GM18909 (cell line): ENCODE measurements at regions not wholly inside any gene's neighbourhood (a gene's known extent, or its start where the extent isn't known, plus 50 kb on each side); places are given as distances from the start of the nearest gene placed in this dataset.

Experiments used
- ATAC-seq: cut with Tn5 transposase; IDR thresholded peaks from one replicate; pipeline ENCODE4 v1.9.1; 2021; ENCODE audit warnings: mild to moderate bottlenecking; ENCODE audit not compliant: unreplicated experiment, poor library complexity

- no peak for ATAC-seq
These were observed 138.3 kb upstream of the PLET1 start for GRCh38 chr11:112398798-112399478.

DNA sequence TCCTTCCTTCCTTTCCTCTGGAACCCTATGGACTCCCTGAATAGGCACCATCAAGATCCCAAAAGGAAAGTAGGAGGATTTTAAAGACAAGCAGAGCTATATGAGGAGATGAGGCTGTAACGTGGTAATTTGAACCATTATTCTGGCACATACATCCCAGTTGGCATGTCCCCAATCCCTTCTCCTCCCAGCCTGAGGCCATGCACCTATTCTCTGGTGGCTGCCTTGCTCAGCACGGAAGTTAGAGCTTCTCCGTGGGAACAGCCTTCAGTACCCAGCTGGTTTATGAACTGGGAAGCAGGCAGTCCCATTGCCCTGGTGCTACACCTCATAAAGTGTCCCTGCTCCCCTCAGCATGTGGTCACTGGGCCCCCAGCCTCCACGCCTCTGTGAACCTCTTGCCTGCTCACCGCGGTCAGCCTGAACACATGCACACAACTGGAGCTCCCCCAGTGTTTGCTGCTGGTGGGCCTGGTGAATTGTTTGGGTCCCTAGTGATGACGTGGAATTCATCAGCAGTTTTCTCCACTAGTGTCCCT, 139.9 kb upstream of the PLET1 start:
- ATAC-seq = no peak

DNA sequence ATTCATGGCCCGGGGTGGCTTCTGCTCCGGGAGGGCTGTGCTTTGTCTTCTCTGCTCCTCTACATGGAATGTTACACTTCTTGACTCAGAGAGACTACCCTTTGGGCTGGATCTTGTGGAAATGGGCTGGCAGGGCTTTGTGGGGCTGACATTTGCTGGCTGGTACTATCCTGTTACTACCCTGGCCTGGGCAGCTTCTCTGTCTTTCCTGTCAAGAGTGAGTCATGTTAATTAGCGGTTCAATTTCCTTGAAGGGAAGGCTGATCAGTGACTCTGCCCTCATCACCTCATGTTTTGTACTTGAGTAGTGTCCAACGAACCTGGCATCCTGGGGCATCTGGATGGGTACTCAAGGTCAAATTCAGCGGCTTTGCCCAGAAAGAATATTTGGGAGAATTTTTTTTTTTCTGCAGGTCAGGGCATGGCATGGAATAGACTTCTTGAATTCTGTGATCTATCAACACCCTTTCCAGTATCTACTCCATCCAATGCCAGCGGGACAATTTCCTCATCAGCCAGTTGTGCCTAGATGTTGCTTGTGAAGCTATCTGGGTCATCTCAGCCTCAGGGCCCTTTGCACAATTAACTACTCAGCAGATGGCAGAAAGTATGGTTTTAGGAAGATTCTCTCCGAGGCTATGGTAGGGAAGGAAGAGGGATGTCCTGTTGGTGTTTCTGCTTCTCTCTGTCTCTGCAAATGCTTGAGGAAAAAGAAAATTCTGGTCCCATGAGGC, 140.5 kb upstream of the PLET1 start:
- no peak for ATAC-seq

- ATAC-seq = no peak
These were observed 142.8 kb upstream of the PLET1 start for GRCh38 chr11:112403432-112403831.

DNA sequence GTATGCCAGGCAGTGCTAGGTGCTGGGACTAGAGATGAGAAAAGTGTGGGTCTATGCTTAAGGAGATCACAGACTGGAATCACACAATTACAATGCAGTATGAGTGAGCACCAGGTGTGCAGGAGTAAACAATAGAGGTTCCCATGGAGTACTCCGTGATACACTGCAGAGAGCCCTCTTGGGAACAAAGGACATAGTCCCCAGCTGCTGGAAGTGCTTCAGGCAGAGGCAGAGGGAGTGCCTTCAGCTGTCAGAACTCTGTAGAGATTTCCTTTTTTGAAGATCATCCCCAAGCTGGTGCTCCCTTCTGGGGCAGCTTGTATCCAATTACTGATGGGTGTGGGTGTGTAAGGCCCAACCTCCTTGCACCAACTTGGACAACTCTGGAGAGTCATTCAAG, 143.5 kb upstream of the PLET1 start:
- ATAC-seq = no peak

GRCh38 chr11:112408517-112408916, 147.9 kb upstream of the PLET1 start:
- no peak for ATAC-seq

DNA sequence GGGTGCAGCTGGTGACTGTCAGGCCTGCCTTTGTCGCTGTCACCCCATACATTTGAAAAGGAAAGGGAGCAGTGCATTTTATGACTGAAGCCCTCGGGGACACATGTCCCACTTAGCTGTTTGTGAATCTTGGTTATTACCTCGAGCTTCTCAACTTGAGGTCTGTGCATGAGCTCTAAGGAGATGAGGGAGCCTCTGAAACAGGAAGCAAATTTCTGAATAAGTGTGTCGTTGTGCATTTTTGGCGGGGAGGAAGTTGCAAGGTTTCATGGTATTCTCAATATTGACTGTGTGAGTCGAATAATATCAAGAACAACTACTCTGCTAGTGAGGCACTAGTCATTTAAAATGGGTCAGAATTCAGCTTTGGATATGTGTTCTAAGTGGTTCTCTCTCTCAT, 149.7 kb upstream of the PLET1 start:
- ATAC-seq = no peak

- ATAC-seq = no peak
These were observed 151.7 kb upstream of the PLET1 start for GRCh38 chr11:112412383-112412782.

DNA sequence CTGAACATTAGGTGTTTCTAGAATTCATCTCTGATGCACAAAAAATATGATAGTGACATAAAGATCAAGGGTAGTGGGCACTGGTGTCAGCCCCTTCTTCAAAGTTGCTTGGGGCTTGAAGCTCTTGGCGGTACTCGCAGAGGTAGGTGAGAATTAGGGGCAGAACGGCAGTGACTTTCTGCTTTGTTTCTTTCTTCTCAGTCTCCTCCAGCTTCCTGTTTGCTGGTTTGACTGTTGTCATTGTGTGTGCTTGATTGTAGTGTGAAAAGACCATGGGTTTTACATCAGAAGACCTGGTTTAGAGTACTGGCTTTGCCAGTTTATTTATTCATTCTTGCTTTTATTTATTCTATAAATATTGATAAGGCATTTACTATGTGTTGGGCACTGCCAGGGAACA, 156.7 kb upstream of the PLET1 start:
- ATAC-seq = no peak

GRCh38 chr11:112418438-112418837, 157.8 kb upstream of the PLET1 start:
- ATAC-seq = no peak

- no peak for ATAC-seq
These were observed 161.2 kb upstream of the PLET1 start for GRCh38 chr11:112421879-112422278.

- no peak for ATAC-seq
These were observed 164.5 kb upstream of the PLET1 start for GRCh38 chr11:112425121-112425520.

GRCh38 chr11:112437096-112437495, 176.4 kb upstream of the PLET1 start:
- ATAC-seq = no peak

GRCh38 chr11:112439614-112440013, 179.0 kb upstream of the PLET1 start:
- ATAC-seq = no peak

DNA sequence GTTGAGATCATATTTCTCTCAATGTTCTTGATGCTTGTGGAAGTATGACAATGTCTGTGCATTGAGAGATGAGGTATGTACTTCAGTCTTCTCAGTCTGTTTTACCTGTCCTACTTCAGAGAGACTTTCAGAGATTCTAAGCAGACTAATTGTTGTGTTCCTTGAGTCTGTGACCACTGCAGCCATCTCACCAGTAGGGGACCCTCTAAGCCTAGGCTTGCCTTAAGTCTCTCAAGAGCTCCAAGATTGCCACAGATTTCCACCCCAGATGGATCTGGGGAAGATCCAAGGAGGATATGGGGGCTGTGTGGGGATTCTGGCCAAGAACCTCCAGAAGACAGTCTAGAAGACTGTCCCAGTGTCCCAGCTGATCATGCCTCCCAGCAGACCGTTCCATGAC, 179.9 kb upstream of the PLET1 start:
- no peak for ATAC-seq

GRCh38 chr11:112448168-112448567, 187.5 kb upstream of the PLET1 start:
- ATAC-seq = no peak

DNA sequence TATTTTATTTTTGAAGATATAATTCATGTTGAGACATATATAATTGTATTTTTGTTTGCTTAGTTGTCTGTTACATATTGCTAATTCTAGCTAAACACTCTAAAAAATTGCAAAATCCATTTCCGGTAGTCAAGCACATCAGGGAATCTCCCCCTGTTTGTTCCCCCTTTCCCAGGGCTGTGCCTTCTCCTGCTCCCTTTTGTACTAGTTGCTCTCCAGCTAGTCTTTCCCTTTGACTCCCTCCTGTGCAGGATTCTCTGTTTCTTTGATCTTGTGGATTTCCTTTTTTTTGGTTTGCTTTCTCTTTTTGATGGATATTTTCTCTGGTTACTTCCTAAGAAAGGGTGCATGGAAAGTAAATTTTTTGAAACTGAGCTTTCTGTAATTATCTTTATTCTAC, 188.1 kb upstream of the PLET1 start:
- ATAC-seq = no peak

GRCh38 chr11:112451250-112451649, 190.6 kb upstream of the PLET1 start:
- no peak for ATAC-seq

- peak; percentile 59 for ATAC-seq
These were observed 193.2 kb upstream of the PLET1 start for GRCh38 chr11:112453601-112454577.

- no peak for ATAC-seq
These were observed 194.2 kb upstream of the PLET1 start for GRCh38 chr11:112454841-112455240.

DNA sequence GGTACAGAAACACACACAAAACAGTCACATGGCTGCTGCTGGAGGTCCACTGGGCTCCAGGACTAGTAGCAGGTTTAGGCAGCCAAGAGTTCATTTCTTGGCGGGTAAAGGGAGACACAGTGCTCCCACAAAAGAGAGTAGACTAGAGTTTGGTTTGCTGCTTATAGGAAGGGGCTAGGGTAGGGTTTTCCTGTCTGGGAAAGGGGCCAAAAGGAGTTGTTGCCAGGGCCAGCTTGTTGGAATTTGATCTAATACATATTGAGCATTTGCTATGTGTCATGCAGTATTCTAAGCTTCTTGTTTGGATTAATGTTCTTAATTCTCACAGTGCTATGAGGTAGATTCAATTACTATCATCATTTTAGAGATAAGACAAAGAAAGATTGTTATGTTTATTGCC, 195.1 kb upstream of the PLET1 start:
- ATAC-seq = no peak
